DOHH2 (cell line): ENCODE measurements at regions not wholly inside any gene's neighbourhood (a gene's known extent, or its start where the extent isn't known, plus 50 kb on each side); places are given as distances from the start of the nearest gene placed in this dataset.
"Not testable (repeated sequence)": the region's sequence is repeated elsewhere in the genome, so short reads cannot be mapped to it uniquely, and the experiment has no call there.

Experiments used
- EZH2phosphoT487 ChIP-seq: fragments of 200-600 bp; sonication (generic); IDR thresholded peaks from 2 replicates; pipeline ENCODE4 v1.6.1; 2017; ENCODE audit warnings: borderline replicate concordance, mild to moderate bottlenecking, antibody characterized with exemption, low read length, moderate library complexity, mixed read lengths
- TF ChIP-seq, protein P1 (sequence below): fragments of 200-600 bp; sonication (generic); IDR thresholded peaks from one replicate; pipeline ENCODE4 v1.5.1; 2014; ENCODE audit warnings: antibody characterized with exemption, mild to moderate bottlenecking, low read depth, low read length; ENCODE audit not compliant: poor library complexity, severe bottlenecking

GRCh38 chr3:102008436-102008835 is 159.1 kb downstream of the NFKBIZ start:
- TF ChIP-seq EZH2phosphoT487: not testable (repeated sequence)
- TF ChIP-seq, protein P1, sequence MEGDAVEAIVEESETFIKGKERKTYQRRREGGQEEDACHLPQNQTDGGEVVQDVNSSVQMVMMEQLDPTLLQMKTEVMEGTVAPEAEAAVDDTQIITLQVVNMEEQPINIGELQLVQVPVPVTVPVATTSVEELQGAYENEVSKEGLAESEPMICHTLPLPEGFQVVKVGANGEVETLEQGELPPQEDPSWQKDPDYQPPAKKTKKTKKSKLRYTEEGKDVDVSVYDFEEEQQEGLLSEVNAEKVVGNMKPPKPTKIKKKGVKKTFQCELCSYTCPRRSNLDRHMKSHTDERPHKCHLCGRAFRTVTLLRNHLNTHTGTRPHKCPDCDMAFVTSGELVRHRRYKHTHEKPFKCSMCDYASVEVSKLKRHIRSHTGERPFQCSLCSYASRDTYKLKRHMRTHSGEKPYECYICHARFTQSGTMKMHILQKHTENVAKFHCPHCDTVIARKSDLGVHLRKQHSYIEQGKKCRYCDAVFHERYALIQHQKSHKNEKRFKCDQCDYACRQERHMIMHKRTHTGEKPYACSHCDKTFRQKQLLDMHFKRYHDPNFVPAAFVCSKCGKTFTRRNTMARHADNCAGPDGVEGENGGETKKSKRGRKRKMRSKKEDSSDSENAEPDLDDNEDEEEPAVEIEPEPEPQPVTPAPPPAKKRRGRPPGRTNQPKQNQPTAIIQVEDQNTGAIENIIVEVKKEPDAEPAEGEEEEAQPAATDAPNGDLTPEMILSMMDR: not testable (repeated sequence)
